Natural killer cell (primary cell): ENCODE measurements at regions not wholly inside any gene's neighbourhood (a gene's known extent, or its start where the extent isn't known, plus 50 kb on each side); places are given as distances from the start of the nearest gene placed in this dataset.

Source experiments
- ATAC-seq, 3 donors: fragments of 150-1000 bp in 2 of 3; fragments of 200-7000 bp in 1 of 3; cut with Tn5 transposase; 1 replicate in 1 of 3; 2 replicates in 2 of 3; pipeline ENCODE4 v1.10.0; 2021; ENCODE audit warnings: mild to moderate bottlenecking in 2 of 3, moderate library complexity in 2 of 3
- DNase-seq, 2 donors: peaks; one replicate each; pipeline versions ENCODE4 v3.0.0 to v3.0.0-alpha.2; 2013 to 2021; ENCODE audit warnings: mixed read lengths in 1 of 2
- H3K27ac ChIP-seq: one replicate; pipeline ENCODE4 v1.5.1; 2013; ENCODE audit warnings: mild to moderate bottlenecking, low read length
- H3K27me3 ChIP-seq: one replicate; pipeline ENCODE4 v1.6.1; 2013; ENCODE audit warnings: low read length; ENCODE audit not compliant: control insufficient read depth, insufficient read depth
- H3K36me3 ChIP-seq: one replicate; pipeline ENCODE4 v1.6.1; 2013; ENCODE audit warnings: low read length; ENCODE audit not compliant: control insufficient read depth, insufficient read depth
- H3K4me1 ChIP-seq: one replicate; pipeline ENCODE4 v1.6.1; 2013; ENCODE audit warnings: low read length; ENCODE audit not compliant: control insufficient read depth, insufficient read depth
- H3K4me3 ChIP-seq: one replicate; pipeline ENCODE4 v1.5.1; 2013; ENCODE audit warnings: low read length
- H3K9me3 ChIP-seq: one replicate; pipeline ENCODE4 v1.6.1; 2013; ENCODE audit warnings: low read length; ENCODE audit not compliant: control insufficient read depth, insufficient read depth
- H3K27ac Mint-ChIP-seq, 2 donors: one replicate each; pipeline ENCODE4 v1.8.0; 2022; ENCODE audit warnings: mild to moderate bottlenecking in 2 of 2, mixed read lengths in 2 of 2, moderate library complexity in 1 of 2
- H3K27me3 Mint-ChIP-seq, 2 donors: one replicate each; pipeline ENCODE4 v1.8.0; 2022; ENCODE audit warnings: low read depth in 2 of 2, mixed read lengths in 2 of 2
- H3K36me3 Mint-ChIP-seq: one replicate; pipeline ENCODE4 v1.8.0; 2022; ENCODE audit warnings: mixed read lengths
- H3K4me1 Mint-ChIP-seq, 2 donors: one replicate each; pipeline ENCODE4 v1.8.0; 2022; ENCODE audit warnings: mixed read lengths in 2 of 2
- H3K4me3 Mint-ChIP-seq: one replicate; pipeline ENCODE4 v1.8.0; 2022; ENCODE audit warnings: mild to moderate bottlenecking, moderate library complexity, mixed read lengths
- H3K9me3 Mint-ChIP-seq, 2 donors: one replicate each; pipeline ENCODE4 v1.8.0; 2022; ENCODE audit warnings: mixed read lengths in 2 of 2
- WGBS: methylation state at CpG from one replicate; pipeline ENCODE4 v1.1.7; 2013; ENCODE audit warnings: missing lambda C conversion rate; ENCODE audit not compliant: insufficient coverage; 5-methylcytosine and 5-hydroxymethylcytosine counted together
- intact Hi-C: fragments of 100-400 bp; cut with micrococcal nuclease; formaldehyde crosslinking; loops from one replicate; pipeline ENCODE4 v1.14.2; 2022
- TF ChIP-seq, protein P1 (sequence below): fragments of 200-600 bp; IDR thresholded peaks from one replicate; pipeline ENCODE4 v1.8.0; 2022; ENCODE audit warnings: antibody characterized with exemption

DNA sequence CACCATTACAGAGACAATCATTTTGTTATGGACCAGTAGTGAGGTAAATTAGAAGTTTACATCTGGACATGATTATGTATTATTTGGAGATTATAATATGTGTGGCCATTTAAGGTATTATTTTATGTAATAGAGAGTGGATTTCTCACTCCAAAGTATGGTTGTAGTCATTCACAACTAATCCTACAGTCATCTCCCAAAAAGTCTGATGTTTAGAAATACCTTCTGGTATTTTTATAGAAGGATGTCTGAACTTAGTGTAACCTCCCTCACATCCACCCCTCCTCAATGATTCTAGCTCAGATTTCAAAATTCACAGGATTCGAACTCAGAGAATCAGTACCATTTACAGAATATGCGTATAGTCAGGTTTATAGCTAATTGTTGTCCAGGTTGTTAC, 346.6 kb upstream of the MEIS2 start:
- no peaks in the 10 kb centered on the region for H3K27me3 ChIP-seq
- Mint-ChIP-seq H3K27ac (no peak overlapping the region), H3K9me3 (peaks cover 6% of the 10 kb centered on the region in 2 donors), H3K27me3 (no peaks in the 10 kb centered on the region), H3K4me3 (no peak overlapping the region), H3K36me3 (no peaks in the 10 kb centered on the region), H3K4me1 (no peaks in the 10 kb centered on the region)
- TF ChIP-seq, protein P1, sequence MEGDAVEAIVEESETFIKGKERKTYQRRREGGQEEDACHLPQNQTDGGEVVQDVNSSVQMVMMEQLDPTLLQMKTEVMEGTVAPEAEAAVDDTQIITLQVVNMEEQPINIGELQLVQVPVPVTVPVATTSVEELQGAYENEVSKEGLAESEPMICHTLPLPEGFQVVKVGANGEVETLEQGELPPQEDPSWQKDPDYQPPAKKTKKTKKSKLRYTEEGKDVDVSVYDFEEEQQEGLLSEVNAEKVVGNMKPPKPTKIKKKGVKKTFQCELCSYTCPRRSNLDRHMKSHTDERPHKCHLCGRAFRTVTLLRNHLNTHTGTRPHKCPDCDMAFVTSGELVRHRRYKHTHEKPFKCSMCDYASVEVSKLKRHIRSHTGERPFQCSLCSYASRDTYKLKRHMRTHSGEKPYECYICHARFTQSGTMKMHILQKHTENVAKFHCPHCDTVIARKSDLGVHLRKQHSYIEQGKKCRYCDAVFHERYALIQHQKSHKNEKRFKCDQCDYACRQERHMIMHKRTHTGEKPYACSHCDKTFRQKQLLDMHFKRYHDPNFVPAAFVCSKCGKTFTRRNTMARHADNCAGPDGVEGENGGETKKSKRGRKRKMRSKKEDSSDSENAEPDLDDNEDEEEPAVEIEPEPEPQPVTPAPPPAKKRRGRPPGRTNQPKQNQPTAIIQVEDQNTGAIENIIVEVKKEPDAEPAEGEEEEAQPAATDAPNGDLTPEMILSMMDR = no peak
- no peaks in the 10 kb centered on the region for H3K36me3 ChIP-seq
- H3K27ac ChIP-seq = no peak overlapping the region
- ATAC-seq = no peak
- intact Hi-C loops = no loop called here
- no peaks in the 10 kb centered on the region for H3K9me3 ChIP-seq
- WGBS = 86% methylated on average over 2 of the region's 2 CpGs
- H3K4me3 ChIP-seq = no peak overlapping the region
- H3K4me1 ChIP-seq = no peaks in the 10 kb centered on the region
- DNase-seq = no peak

DNA sequence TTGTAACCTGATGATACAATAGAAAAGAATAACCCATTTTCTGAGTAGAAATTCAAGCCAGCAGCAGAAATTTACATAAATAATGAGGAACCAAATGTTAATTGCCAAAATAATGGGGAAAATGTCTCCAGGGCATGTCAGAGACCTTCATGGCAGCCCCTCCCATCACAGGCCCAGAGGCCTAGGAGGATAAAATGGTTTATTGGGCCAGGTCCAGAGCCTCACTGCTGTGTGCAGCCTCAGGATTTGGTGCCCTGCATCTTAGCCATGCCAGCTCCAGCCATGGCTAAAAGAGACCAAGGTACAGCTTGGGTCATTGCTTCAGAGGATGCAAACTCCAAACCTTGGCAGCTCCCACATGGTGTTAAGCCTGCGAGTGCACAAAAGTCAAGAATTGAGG, 352.1 kb upstream of the MEIS2 start:
- Mint-ChIP-seq H3K27ac (no peak overlapping the region), H3K27me3 (no peaks in the 10 kb centered on the region), H3K4me1 (no peaks in the 10 kb centered on the region), H3K9me3 (peaks cover 8 to 10% of the 10 kb centered on the region in 2 donors), H3K36me3 (no peaks in the 10 kb centered on the region), H3K4me3 (no peak overlapping the region)
- Histone ChIP-seq H3K27ac (no peak overlapping the region), H3K36me3 (no peaks in the 10 kb centered on the region), H3K27me3 (no peaks in the 10 kb centered on the region), H3K4me3 (no peak overlapping the region), H3K4me1 (no peaks in the 10 kb centered on the region), H3K9me3 (peaks cover 11% of the 10 kb centered on the region)
- DNase-seq (no peak), ATAC-seq (no peak)
- intact Hi-C loops = no loop called here
- 91% methylated on average over 1 of the region's 1 CpG for WGBS
- TF ChIP-seq, protein P1 = no peak

GRCh38 chr15:37480482-37480881, 380.1 kb upstream of the MEIS2 start:
- Mint-ChIP-seq H3K36me3 (no peaks in the 10 kb centered on the region), H3K4me1 (no peaks in the 10 kb centered on the region), H3K27ac (no peak overlapping the region), H3K27me3 (no peaks in the 10 kb centered on the region), H3K9me3 (peaks cover 7 to 11% of the 10 kb centered on the region in 2 donors), H3K4me3 (no peak overlapping the region)
- ATAC-seq (no peak), DNase-seq (no peak)
- TF ChIP-seq, protein P1 = no peak
- intact Hi-C loops = no loop called here
- H3K4me3 ChIP-seq = no peak overlapping the region
- H3K36me3 ChIP-seq = no peaks in the 10 kb centered on the region
- WGBS = 100% methylated on average over 2 of the region's 3 CpGs
- H3K27me3 ChIP-seq = no peaks in the 10 kb centered on the region
- H3K27ac ChIP-seq = no peak overlapping the region
- H3K4me1 ChIP-seq = no peaks in the 10 kb centered on the region
- H3K9me3 ChIP-seq = peaks cover 12% of the 10 kb centered on the region

DNA sequence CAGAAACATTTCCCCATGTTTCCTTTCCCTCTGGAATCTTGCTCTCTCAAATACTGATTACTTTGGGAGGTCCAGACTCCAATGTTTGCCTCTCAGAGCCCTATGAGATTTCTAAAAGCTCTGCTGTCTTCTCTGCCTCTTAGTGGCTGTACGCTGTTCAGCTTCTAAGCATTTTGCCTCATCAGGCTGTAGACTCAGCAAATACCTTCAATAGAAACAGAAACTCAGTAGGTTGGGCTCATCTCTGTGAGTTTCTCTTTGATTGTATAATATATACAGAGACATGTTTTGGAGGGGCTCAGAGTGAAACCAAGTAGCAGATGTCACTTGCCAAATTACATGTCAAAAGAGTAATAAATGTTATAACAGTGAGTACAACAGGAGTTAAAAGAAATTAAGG, 380.8 kb upstream of the MEIS2 start:
- no peaks in the 10 kb centered on the region for H3K27me3 Mint-ChIP-seq
- intact Hi-C loops = no loop called here
- no peak overlapping the region for H3K4me3 ChIP-seq
- no peak for DNase-seq
- H3K27me3 ChIP-seq = no peaks in the 10 kb centered on the region
- H3K9me3 Mint-ChIP-seq = peaks cover 7 to 11% of the 10 kb centered on the region in 2 donors
- peaks cover 12% of the 10 kb centered on the region for H3K9me3 ChIP-seq
- H3K4me1 ChIP-seq = no peaks in the 10 kb centered on the region
- H3K36me3 ChIP-seq = no peaks in the 10 kb centered on the region
- no peak overlapping the region for H3K27ac ChIP-seq
- no peak overlapping the region for H3K4me3 Mint-ChIP-seq
- no peaks in the 10 kb centered on the region for H3K4me1 Mint-ChIP-seq
- no peak overlapping the region for H3K27ac Mint-ChIP-seq
- WGBS = 86% methylated on average over 1 of the region's 1 CpG
- ATAC-seq = no peak
- no peaks in the 10 kb centered on the region for H3K36me3 Mint-ChIP-seq
- TF ChIP-seq, protein P1 = no peak
